Activated CD4-positive, alpha-beta memory T cell treated with anti-CD3 and anti-CD28 coated beads, Interleukin-2, amount 10 ng/mL, durations not matched to agents 7 days and 5 days (primary cell): ENCODE measurements at regions not wholly inside any gene's neighbourhood (a gene's known extent, or its start where the extent isn't known, plus 50 kb on each side); places are given as distances from the start of the nearest gene placed in this dataset.

ENCODE experiments used
- CTCF ChIA-PET: fragments of 350-600 bp; sonication (Branson Sonifier 250); formaldehyde crosslinking; loops from one replicate; lab custom pipeline; 2021; ENCODE audit warnings: antibody characterized with exemption, inconsistent platforms; lab: Charles Lee
- POLR2A ChIA-PET: fragments of 350-600 bp; sonication (Branson Sonifier 250); formaldehyde crosslinking; loops from one replicate; lab custom pipeline; 2021; ENCODE audit warnings: antibody characterized with exemption; lab: Charles Lee
- DNase-seq: peaks from one replicate; pipeline ENCODE4 v3.0.0-alpha.2; 2020
- H3K27ac Mint-ChIP-seq: one replicate; pipeline ENCODE4 v1.8.0; 2021; ENCODE audit warnings: mild to moderate bottlenecking, mixed read lengths
- H3K27me3 Mint-ChIP-seq: one replicate; pipeline ENCODE4 v1.8.0; 2021; ENCODE audit warnings: mixed read lengths
- H3K36me3 Mint-ChIP-seq: one replicate; pipeline ENCODE4 v1.8.0; 2021; ENCODE audit warnings: low read depth, mixed read lengths
- H3K4me1 Mint-ChIP-seq: one replicate; pipeline ENCODE4 v1.8.0; 2021; ENCODE audit warnings: mixed read lengths
- H3K4me3 Mint-ChIP-seq: one replicate; pipeline ENCODE4 v1.8.0; 2021; ENCODE audit warnings: mild to moderate bottlenecking, mixed read lengths
- H3K9me3 Mint-ChIP-seq: one replicate; pipeline ENCODE4 v1.8.0; 2021; ENCODE audit warnings: mixed read lengths

- no peak overlapping the region for H3K4me3 Mint-ChIP-seq
These were observed 560.8 kb upstream of the RGMA start for GRCh38 chr15:93649691-93650235.

GRCh38 chr15:93646193-93646592 lies 557.2 kb upstream of the RGMA start:
- CTCF ChIA-PET, result no interaction called here
- Mint-ChIP-seq H3K4me1 (no peaks in the 10 kb centered on the region), H3K9me3 (no peaks in the 10 kb centered on the region), H3K4me3 (no peak overlapping the region), H3K36me3 (no peaks in the 10 kb centered on the region), H3K27me3 (no peaks in the 10 kb centered on the region), H3K27ac (no peak overlapping the region)
- DNase-seq, result no peak
- POLR2A ChIA-PET, result no interaction called here

More at GRCh38 chr15:93649691-93650235, 560.8 kb upstream of the RGMA start:
- ChIA-PET POLR2A (no interaction called here), CTCF (no interaction called here)
- no peaks in the 10 kb centered on the region for H3K4me1 Mint-ChIP-seq
- H3K9me3 Mint-ChIP-seq, result no peaks in the 10 kb centered on the region
- no peaks in the 10 kb centered on the region for H3K36me3 Mint-ChIP-seq
- DNase-seq, result no peak
- H3K27me3 Mint-ChIP-seq, result no peaks in the 10 kb centered on the region
- no peak overlapping the region for H3K27ac Mint-ChIP-seq

GRCh38 chr15:93645594-93645993 lies 556.6 kb upstream of the RGMA start:
- no peaks in the 10 kb centered on the region for H3K9me3 Mint-ChIP-seq

GRCh38 chr15:93644595-93644994 lies 555.6 kb upstream of the RGMA start:
- DNase-seq, result no peak
- no peaks in the 10 kb centered on the region for H3K36me3 Mint-ChIP-seq
- H3K4me3 Mint-ChIP-seq, result no peak overlapping the region
- H3K4me1 Mint-ChIP-seq, result no peaks in the 10 kb centered on the region
- H3K27ac Mint-ChIP-seq, result no peak overlapping the region
- ChIA-PET CTCF (no interaction called here), POLR2A (no interaction called here)
- no peaks in the 10 kb centered on the region for H3K9me3 Mint-ChIP-seq
- no peaks in the 10 kb centered on the region for H3K27me3 Mint-ChIP-seq

More at GRCh38 chr15:93645594-93645993, 556.6 kb upstream of the RGMA start:
- no peaks in the 10 kb centered on the region for H3K4me1 Mint-ChIP-seq
- H3K27ac Mint-ChIP-seq, result no peak overlapping the region
- CTCF ChIA-PET, result no interaction called here
- no peak overlapping the region for H3K4me3 Mint-ChIP-seq
- POLR2A ChIA-PET, result no interaction called here
- H3K36me3 Mint-ChIP-seq, result no peaks in the 10 kb centered on the region
- DNase-seq, result no peak
- H3K27me3 Mint-ChIP-seq, result no peaks in the 10 kb centered on the region

- CTCF ChIA-PET, result no interaction called here
- POLR2A ChIA-PET, result no interaction called here
- no peaks in the 10 kb centered on the region for H3K9me3 Mint-ChIP-seq
- no peak overlapping the region for H3K4me3 Mint-ChIP-seq
- H3K27ac Mint-ChIP-seq, result no peak overlapping the region
- no peaks in the 10 kb centered on the region for H3K27me3 Mint-ChIP-seq
- no peaks in the 10 kb centered on the region for H3K4me1 Mint-ChIP-seq
- no peaks in the 10 kb centered on the region for H3K36me3 Mint-ChIP-seq
- no peak for DNase-seq
These were observed 551.5 kb upstream of the RGMA start for GRCh38 chr15:93640411-93640962.

GRCh38 chr15:93631958-93632618 lies 543.1 kb upstream of the RGMA start:
- Mint-ChIP-seq H3K4me3 (no peak overlapping the region), H3K4me1 (no peaks in the 10 kb centered on the region), H3K9me3 (no peaks in the 10 kb centered on the region), H3K27me3 (no peaks in the 10 kb centered on the region), H3K27ac (no peak overlapping the region), H3K36me3 (no peaks in the 10 kb centered on the region)
- ChIA-PET CTCF (no interaction called here), POLR2A (no interaction called here)
- DNase-seq, result no peak

GRCh38 chr15:93619597-93619996 lies 530.6 kb upstream of the RGMA start:
- CTCF ChIA-PET, result no interaction called here
- POLR2A ChIA-PET, result no interaction called here

GRCh38 chr15:93617443-93617842 lies 528.4 kb upstream of the RGMA start:
- Mint-ChIP-seq H3K27me3 (peaks cover 3% of the 10 kb centered on the region), H3K4me1 (no peaks in the 10 kb centered on the region), H3K27ac (no peak overlapping the region), H3K36me3 (no peaks in the 10 kb centered on the region), H3K4me3 (no peak overlapping the region), H3K9me3 (no peaks in the 10 kb centered on the region)
- CTCF ChIA-PET, result no interaction called here
- POLR2A ChIA-PET, result no interaction called here
- no peak for DNase-seq

More at GRCh38 chr15:93619597-93619996, 530.6 kb upstream of the RGMA start:
- peaks cover 3% of the 10 kb centered on the region for H3K27me3 Mint-ChIP-seq
- no peaks in the 10 kb centered on the region for H3K36me3 Mint-ChIP-seq
- no peak overlapping the region for H3K27ac Mint-ChIP-seq
- no peaks in the 10 kb centered on the region for H3K4me1 Mint-ChIP-seq
- H3K4me3 Mint-ChIP-seq, result no peak overlapping the region
- no peaks in the 10 kb centered on the region for H3K9me3 Mint-ChIP-seq
- no peak for DNase-seq

- no peak overlapping the region for H3K4me3 Mint-ChIP-seq
- H3K4me1 Mint-ChIP-seq, result no peaks in the 10 kb centered on the region
- ChIA-PET POLR2A (no interaction called here), CTCF (no interaction called here)
- DNase-seq, result no peak
- no peak overlapping the region for H3K27ac Mint-ChIP-seq
- no peaks in the 10 kb centered on the region for H3K36me3 Mint-ChIP-seq
- no peaks in the 10 kb centered on the region for H3K9me3 Mint-ChIP-seq
- peaks cover 3% of the 10 kb centered on the region for H3K27me3 Mint-ChIP-seq
These were observed 525.5 kb upstream of the RGMA start for GRCh38 chr15:93614386-93615104.

- no peaks in the 10 kb centered on the region for H3K4me1 Mint-ChIP-seq
- no peak overlapping the region for H3K4me3 Mint-ChIP-seq
- peaks cover 3% of the 10 kb centered on the region for H3K27me3 Mint-ChIP-seq
- ChIA-PET CTCF (no interaction called here), POLR2A (no interaction called here)
- H3K27ac Mint-ChIP-seq, result no peak overlapping the region
- no peaks in the 10 kb centered on the region for H3K9me3 Mint-ChIP-seq
- H3K36me3 Mint-ChIP-seq, result no peaks in the 10 kb centered on the region
- no peak for DNase-seq
These were observed 524.4 kb upstream of the RGMA start for GRCh38 chr15:93613386-93613785.

GRCh38 chr15:93612953-93613352 lies 523.9 kb upstream of the RGMA start:
- H3K27me3 Mint-ChIP-seq, result peaks cover 3% of the 10 kb centered on the region

GRCh38 chr15:93610944-93611343 lies 521.9 kb upstream of the RGMA start:
- CTCF ChIA-PET, result no interaction called here
- POLR2A ChIA-PET, result no interaction called here
- no peaks in the 10 kb centered on the region for H3K9me3 Mint-ChIP-seq
- no peak overlapping the region for H3K27ac Mint-ChIP-seq
- H3K36me3 Mint-ChIP-seq, result no peaks in the 10 kb centered on the region
- DNase-seq, result no peak
- H3K27me3 Mint-ChIP-seq, result no peaks in the 10 kb centered on the region
- no peak overlapping the region for H3K4me3 Mint-ChIP-seq
- no peaks in the 10 kb centered on the region for H3K4me1 Mint-ChIP-seq

More at GRCh38 chr15:93612953-93613352, 523.9 kb upstream of the RGMA start:
- Mint-ChIP-seq H3K4me1 (no peaks in the 10 kb centered on the region), H3K9me3 (no peaks in the 10 kb centered on the region), H3K27ac (no peak overlapping the region), H3K4me3 (no peak overlapping the region), H3K36me3 (no peaks in the 10 kb centered on the region)
- ChIA-PET POLR2A (no interaction called here), CTCF (no interaction called here)
- DNase-seq, result no peak

- Mint-ChIP-seq H3K27me3 (no peaks in the 10 kb centered on the region), H3K36me3 (no peaks in the 10 kb centered on the region), H3K4me3 (no peak overlapping the region), H3K4me1 (no peaks in the 10 kb centered on the region), H3K9me3 (no peaks in the 10 kb centered on the region), H3K27ac (no peak overlapping the region)
- POLR2A ChIA-PET, result no interaction called here
- CTCF ChIA-PET, result interaction anchor here (0.7 kb wide), 1 partner anchor 25 kb away, joined by 4 read pairs; no protein-coding TSS in a partner anchor
- no peak for DNase-seq
These were observed 519.7 kb upstream of the RGMA start for GRCh38 chr15:93608643-93609148.
